SK-N-SH (cell line): ENCODE measurements at regions not wholly inside any gene's neighbourhood (a gene's known extent, or its start where the extent isn't known, plus 50 kb on each side); places are given as distances from the start of the nearest gene placed in this dataset.

Experiments
- CTCF ChIA-PET: fragments of 300-600, 350-600 bp; formaldehyde crosslinking; extraction: SDS; loops from one replicate; lab custom pipeline; 2021; lab: Yijun Ruan, JAX
- POLR2A ChIA-PET: fragments of 350-600 bp; sonication (Branson Sonifier 250); formaldehyde crosslinking; extraction: SDS; loops from one replicate; lab custom pipeline; 2020; ENCODE audit warnings: antibody characterized with exemption, inconsistent platforms; lab: Yijun Ruan, JAX
- DNase-seq: peaks from one replicate; pipeline ENCODE4 v3.0.0; 2012
- H2AFZ ChIP-seq: fragments of 200-600 bp; sonication (generic); 2 replicates; pipeline ENCODE4 v1.8.1; 2016; ENCODE audit warnings: antibody characterized with exemption, mild to moderate bottlenecking, low read depth
- H3F3A ChIP-seq: fragments of 200-600 bp; sonication (generic); replicated peaks from 2 replicates; pipeline ENCODE3; 2016; ENCODE audit warnings: antibody characterized with exemption, mild to moderate bottlenecking; ENCODE audit not compliant: insufficient read depth
- H3K27ac ChIP-seq, 2 experiments: fragments of 200-500 bp in 1 of 2; fragments of 200-600 bp in 1 of 2; sonication (Bioruptor generic) in 1 of 2; sonication (generic), shearing (Covaris generic) in 1 of 2; 2 replicates each; pipeline versions ENCODE4 v1.5.1 to v1.6.1; 2014 to 2016; ENCODE audit warnings: low read depth in 2 of 2, inconsistent platforms in 1 of 2, low read length in 1 of 2, mild to moderate bottlenecking in 1 of 2, mixed read lengths in 1 of 2
- H3K27me3 ChIP-seq: fragments of 200-600 bp; sonication (generic), shearing (Covaris generic); 2 replicates; pipeline ENCODE4 v1.6.1; 2016; ENCODE audit warnings: mixed run types; ENCODE audit not compliant: insufficient read depth
- H3K36me3 ChIP-seq, 2 experiments: fragments of 200-500 bp in 1 of 2; fragments of 200-600 bp in 1 of 2; sonication (Bioruptor generic) in 1 of 2; sonication (generic) in 1 of 2; replicated peaks in 1 of 2; 2 replicates each; pipeline versions ENCODE3 to v1.5.1; 2014 to 2016; ENCODE audit warnings: low read length in 1 of 2, mild to moderate bottlenecking in 1 of 2; ENCODE audit not compliant: insufficient read depth in 2 of 2, control insufficient read depth in 1 of 2
- H3K4me1 ChIP-seq, 2 experiments: fragments of 200-500 bp in 1 of 2; fragments of 200-600 bp in 1 of 2; sonication (Bioruptor generic) in 1 of 2; sonication (generic), shearing (Covaris generic) in 1 of 2; 2 replicates each; pipeline versions ENCODE4 v1.5.1 to v1.6.1; 2014 to 2016; ENCODE audit warnings: low read depth in 1 of 2, low read length in 1 of 2, mixed run types in 1 of 2; ENCODE audit not compliant: insufficient read depth in 2 of 2, control insufficient read depth in 1 of 2
- H3K4me2 ChIP-seq: fragments of 200-600 bp; sonication (generic), shearing (Covaris generic); 2 replicates; pipeline ENCODE4 v1.6.1; 2017; ENCODE audit warnings: mixed run types
- H3K4me3 ChIP-seq, 2 experiments: fragments of 200-500 bp in 1 of 2; fragments of 200-600 bp in 1 of 2; sonication (Bioruptor generic) in 1 of 2; sonication (generic), shearing (Covaris generic) in 1 of 2; 2 replicates each; pipeline versions ENCODE4 v1.5.1 to v1.8.1; 2014 to 2016; ENCODE audit warnings: low read depth in 2 of 2, inconsistent platforms in 1 of 2, low read length in 1 of 2, mild to moderate bottlenecking in 1 of 2, mixed read lengths in 1 of 2, moderate library complexity in 1 of 2
- H3K79me2 ChIP-seq: fragments of 200-600 bp; sonication (generic); 2 replicates; pipeline ENCODE4 v1.8.1; 2017; ENCODE audit warnings: mild to moderate bottlenecking; ENCODE audit not compliant: insufficient read depth
- H3K9ac ChIP-seq: fragments of 200-600 bp; sonication (generic); 2 replicates; pipeline ENCODE4 v1.6.1; 2017; ENCODE audit warnings: mixed run types
- H3K9me2 ChIP-seq: fragments of 200-600 bp; sonication (generic); 2 replicates; pipeline ENCODE4 v1.6.1; 2017; ENCODE audit warnings: mixed run types
- H3K9me3 ChIP-seq: fragments of 200-600 bp; sonication (generic); 2 replicates; pipeline ENCODE4 v1.6.1; 2017; ENCODE audit warnings: mixed run types, mild to moderate bottlenecking, moderate library complexity
- H4K20me1 ChIP-seq: fragments of 200-600 bp; sonication (generic); 2 replicates; pipeline ENCODE4 v1.6.1; 2017; ENCODE audit warnings: mild to moderate bottlenecking, mixed run types; ENCODE audit not compliant: insufficient read depth
- CHD2 ChIP-seq: fragments of 150-350 bp; IDR thresholded peaks from 2 replicates; pipeline ENCODE4 v1.6.1; 2018; ENCODE audit warnings: low read length; ENCODE audit not compliant: partially characterized antibody
- CTCF ChIP-seq: fragments of 200-600 bp; sonication (generic); IDR thresholded peaks from 2 replicates; pipeline ENCODE4 v1.6.1; 2017; ENCODE audit warnings: antibody characterized with exemption, mild to moderate bottlenecking, moderate library complexity
- ELF1 ChIP-seq: IDR thresholded peaks from 2 replicates; pipeline ENCODE4 v1.4.0; 2012
- EP300 ChIP-seq, 2 experiments: IDR thresholded peaks; 2 replicates each; pipeline versions ENCODE4 v1.4.0 to v1.6.1; 2012; ENCODE audit warnings: borderline replicate concordance in 1 of 2, low read depth in 1 of 2, low read length in 1 of 2
- FOSL2 ChIP-seq: IDR thresholded peaks from 2 replicates; pipeline ENCODE4 v1.4.0; 2012; ENCODE audit warnings: low read depth, mild to moderate bottlenecking, moderate library complexity, borderline replicate concordance
- FOXJ3 ChIP-seq: sonication (generic); formaldehyde crosslinking; IDR thresholded peaks from 2 replicates; pipeline ENCODE4 v1.5.1; 2020; ENCODE audit warnings: mild to moderate bottlenecking, missing genetic modification reagents
- FOXM1 ChIP-seq: IDR thresholded peaks from 2 replicates; pipeline ENCODE4 v1.4.0; 2012; ENCODE audit warnings: low read depth, mild to moderate bottlenecking
- GABPA ChIP-seq: IDR thresholded peaks from 2 replicates; pipeline ENCODE4 v1.4.0; 2012; ENCODE audit warnings: low read depth, mild to moderate bottlenecking
- GATA2 ChIP-seq: sonication (generic); formaldehyde crosslinking; IDR thresholded peaks from 2 replicates; pipeline ENCODE4 v1.5.0; 2020; ENCODE audit warnings: mild to moderate bottlenecking, missing genetic modification reagents
- IRF3 ChIP-seq: fragments of 150-350 bp; IDR thresholded peaks from 2 replicates; pipeline ENCODE4 v1.6.1; 2016; ENCODE audit warnings: mild to moderate bottlenecking, low read depth, low read length
- JUND ChIP-seq: IDR thresholded peaks from 2 replicates; pipeline ENCODE4 v1.4.0; 2012
- MAX ChIP-seq: IDR thresholded peaks from 2 replicates; pipeline ENCODE4 v1.4.0; 2012; ENCODE audit warnings: low read depth
- MEF2A ChIP-seq: IDR thresholded peaks from 2 replicates; pipeline ENCODE4 v1.4.0; 2012; ENCODE audit warnings: low read depth, borderline replicate concordance
- NFIC ChIP-seq: IDR thresholded peaks from 2 replicates; pipeline ENCODE4 v1.4.0; 2012; ENCODE audit warnings: borderline replicate concordance
- NRF1 ChIP-seq: IDR thresholded peaks from 2 replicates; pipeline ENCODE4 v1.6.1; 2012; ENCODE audit warnings: low read depth, mild to moderate bottlenecking, low read length
- PBX3 ChIP-seq: IDR thresholded peaks from 2 replicates; pipeline ENCODE4; 2012
- POLR2AphosphoS5 ChIP-seq: IDR thresholded peaks from 2 replicates; pipeline ENCODE4 v1.6.1; 2012; ENCODE audit warnings: low read depth, low read length
- RFX5 ChIP-seq: IDR thresholded peaks from 2 replicates; pipeline ENCODE4 v1.6.1; 2012; ENCODE audit warnings: mild to moderate bottlenecking, improper control_type of control experiment, low read length
- RXRA ChIP-seq: IDR thresholded peaks from 2 replicates; pipeline ENCODE4 v1.4.0; 2012; ENCODE audit warnings: low read depth, mild to moderate bottlenecking, borderline replicate concordance
- SIN3A ChIP-seq: IDR thresholded peaks from 2 replicates; pipeline ENCODE4 v1.6.1; 2012; ENCODE audit warnings: low read depth, mild to moderate bottlenecking, low read length, moderate library complexity, borderline replicate concordance
- SMC3 ChIP-seq: IDR thresholded peaks from 2 replicates; pipeline ENCODE4 v1.6.1; 2012; ENCODE audit warnings: low read depth, low read length, improper control_type of control experiment
- TAF1 ChIP-seq: IDR thresholded peaks from 2 replicates; pipeline ENCODE4 v1.6.1; 2012; ENCODE audit warnings: low read depth, mild to moderate bottlenecking, low read length, moderate library complexity, borderline replicate concordance
- TCF12 ChIP-seq: IDR thresholded peaks from 2 replicates; pipeline ENCODE4 v1.4.0; 2012
- USF1 ChIP-seq: IDR thresholded peaks from 2 replicates; pipeline ENCODE4 v1.4.0; 2012; ENCODE audit warnings: low read depth, borderline replicate concordance
- USF2 ChIP-seq: fragments of 150-350 bp; IDR thresholded peaks from 2 replicates; pipeline ENCODE4 v1.6.1; 2017; ENCODE audit warnings: antibody characterized with exemption, low read length, low read depth, borderline replicate concordance
- YY1 ChIP-seq: IDR thresholded peaks from 2 replicates; pipeline ENCODE4 v1.4.0; 2012; ENCODE audit warnings: low read depth, mild to moderate bottlenecking
- ZBTB33 ChIP-seq: IDR thresholded peaks from 2 replicates; pipeline ENCODE4 v1.4.0; 2012; ENCODE audit warnings: low read depth, borderline replicate concordance
- WGBS: methylation state at CpG from one replicate; pipeline ENCODE4 v1.1.6; 2017; ENCODE audit warnings: low lambda C conversion rate; 5-methylcytosine and 5-hydroxymethylcytosine counted together

- Histone ChIP-seq H3K9me2 (no peaks in the 10 kb centered on the region), H2AFZ (no peak overlapping the region), H3K36me3 (no peaks in the 10 kb centered on the region), H3K9me3 (no peaks in the 10 kb centered on the region), H4K20me1 (no peaks in the 10 kb centered on the region), H3F3A (no peaks in the 10 kb centered on the region), H3K4me1 (peaks cover 0 to 56% of the 10 kb centered on the region in 2 experiments; a peak in 2 of 4 replicates), H3K27ac (peak overlapping the region in 1 of 2 experiments; percentile 96; a peak in 2 of 4 replicates), H3K9ac (no peak overlapping the region), H3K27me3 (no peaks in the 10 kb centered on the region), H3K4me3 (no peak overlapping the region), H3K79me2 (no peaks in the 10 kb centered on the region), H3K4me2 (no peak overlapping the region)
- CTCF ChIA-PET: interaction anchor here (0.9 to 1.7 kb wide), 8 partner anchors 8 to 238 kb away, joined by 3 to 11 read pairs (median 3); partner anchors contain the start of gene LOXHD1
- POLR2A ChIA-PET: interaction anchor here (0.5 to 1.1 kb wide), 2 partner anchors 42 to 69 kb away, joined by 3 to 6 read pairs; no protein-coding TSS in a partner anchor
- WGBS: 69% methylated on average over 10 of the region's 12 CpGs
- peak; percentile 73 for DNase-seq
- TF ChIP-seq NRF1 (no peak), RFX5 (no peak), PBX3 (no peak), MEF2A (no peak), FOXJ3 (CRISPR knock-in tag) (no peak), ELF1 (no peak), YY1 (no peak), EP300 (IDR thresholded peaks at IDR 0.05; ENCODE audit: borderline replicate concordance in 1 of 2, low read depth in 1 of 2, low read length in 1 of 2) (peak in 1 of 2 experiments; percentile 51; a peak in 1 of 4 replicates), TCF12 (no peak), NFIC (no peak), CTCF (no peak), RXRA (no peak), USF1 (no peak), FOSL2 (no peak), USF2 (no peak), MAX (no peak), FOXM1 (no peak), GATA2 (peak; percentile 85), POLR2AphosphoS5 (no peak), ZBTB33 (no peak), TAF1 (no peak), JUND (no peak), IRF3 (no peak), SMC3 (no peak), CHD2 (peak; percentile 56), GABPA (no peak), SIN3A (no peak)
Observed at GRCh38 chr18:46419391-46420141, 237.5 kb downstream of the LOXHD1 start.
